ENCODE measurements at regions not wholly inside any gene's neighbourhood (a gene's known extent, or its start where the extent isn't known, plus 50 kb on each side); places are given as distances from the start of the nearest gene placed in this dataset.

- no peak for DNase-seq (ENCODE audit: low read depth)
- no peak for TF ChIP-seq MYC (IDR thresholded peaks at IDR 0.05; ENCODE audit: low read depth, low read length)
- no peak overlapping the region for H3K4me3 ChIP-seq (ENCODE audit: low read depth, low read length)
Measured at GRCh38 chr5:85663708-85664031, 954.1 kb upstream of the COX7C start.

DNA sequence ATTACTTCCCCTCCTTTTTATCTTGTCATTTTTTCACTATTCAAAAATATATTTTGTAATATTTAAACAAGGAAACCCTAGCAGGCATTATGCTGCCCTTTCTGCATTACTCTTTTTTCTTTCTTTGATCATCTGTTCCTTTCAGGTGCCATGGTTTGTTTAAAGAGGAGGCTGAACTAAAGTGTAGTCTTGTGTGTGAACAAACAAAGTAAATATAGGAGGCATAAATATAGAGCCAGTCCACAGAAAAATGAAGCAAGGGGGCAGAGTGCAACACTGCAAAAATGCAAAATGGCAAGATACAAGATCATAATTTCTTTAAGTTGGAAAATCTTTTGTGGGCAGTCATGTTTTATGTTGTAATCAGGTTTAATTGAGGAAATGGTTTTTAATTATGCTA lies 947.3 kb upstream of the COX7C start:
- no peak for TF ChIP-seq POLR2A (IDR thresholded peaks at IDR 0.05; ENCODE audit: extremely low read depth, insufficient read length)
- TF ChIP-seq MAX (IDR thresholded peaks at IDR 0.05; ENCODE audit: low read depth, low read length): no peak
- no peak for TF ChIP-seq CTCF (IDR thresholded peaks at IDR 0.05; ENCODE audit: low read depth, low read length)
- TF ChIP-seq MYC (IDR thresholded peaks at IDR 0.05; ENCODE audit: low read depth, low read length): no peak
- no peak for DNase-seq (ENCODE audit: low read depth)
- H3K4me3 ChIP-seq (ENCODE audit: low read depth, low read length): no peak overlapping the region

DNA sequence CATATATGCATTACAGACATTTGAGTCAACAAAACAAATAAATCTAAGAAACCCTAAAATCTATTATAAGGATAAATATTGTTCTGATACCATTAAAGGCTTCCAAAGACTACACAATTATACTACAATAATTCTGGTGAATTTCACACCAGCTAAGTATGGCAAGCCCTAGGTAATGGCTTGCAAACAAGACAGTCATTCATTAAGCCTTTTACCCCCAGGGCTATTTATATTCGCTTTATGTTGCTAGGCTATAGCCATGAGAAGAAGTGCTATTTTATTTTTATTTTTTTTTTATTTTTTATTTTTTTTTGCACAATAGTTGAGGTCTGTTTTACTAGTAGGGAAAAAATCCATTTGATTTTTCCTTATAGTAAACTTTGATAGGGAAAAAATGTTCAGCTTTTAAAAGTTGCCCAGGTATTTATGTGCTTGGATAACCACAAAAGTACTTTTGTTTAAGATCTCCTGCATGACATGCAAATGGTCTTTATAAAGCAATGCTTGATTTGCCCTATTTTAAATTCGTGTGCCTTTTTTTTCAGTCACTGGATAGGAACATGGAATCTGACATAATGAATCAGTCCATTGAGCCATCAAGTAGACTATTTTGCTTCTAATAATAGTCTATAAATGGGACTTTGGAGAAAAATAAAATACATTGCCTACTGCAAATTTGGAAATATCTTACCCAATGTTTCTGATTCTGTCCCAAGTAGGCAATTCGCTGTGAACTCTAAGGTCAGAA lies 946.3 kb upstream of the COX7C start:
- H3K4me3 ChIP-seq (ENCODE audit: low read depth, low read length): no peak overlapping the region
- DNase-seq (ENCODE audit: low read depth): no peak
- no peak for TF ChIP-seq MAX (IDR thresholded peaks at IDR 0.05; ENCODE audit: low read depth, low read length)
- TF ChIP-seq CTCF (IDR thresholded peaks at IDR 0.05; ENCODE audit: low read depth, low read length): no peak
- TF ChIP-seq MYC (IDR thresholded peaks at IDR 0.05; ENCODE audit: low read depth, low read length): no peak
- no peak for TF ChIP-seq POLR2A (IDR thresholded peaks at IDR 0.05; ENCODE audit: extremely low read depth, insufficient read length)

DNA sequence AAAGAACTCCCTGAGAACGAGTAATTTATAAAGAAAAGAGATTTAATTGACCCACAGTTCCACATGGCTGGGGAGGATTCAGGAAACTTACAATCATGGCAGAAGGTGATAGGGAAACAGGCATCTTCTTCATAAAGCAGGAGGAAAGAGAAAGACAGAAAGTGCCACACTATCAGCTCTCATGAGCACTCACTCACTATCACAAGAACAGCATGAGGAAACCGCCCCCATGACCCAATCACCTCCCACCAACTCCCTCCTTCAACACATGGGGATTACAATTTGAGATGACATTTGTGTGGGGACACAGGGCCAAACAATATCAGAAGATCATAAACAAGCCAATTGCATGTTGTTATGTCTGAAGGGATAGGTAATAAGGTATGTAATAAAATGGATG lies 935.9 kb upstream of the COX7C start:
- TF ChIP-seq CTCF (IDR thresholded peaks at IDR 0.05; ENCODE audit: low read depth, low read length) (no peak), MAX (IDR thresholded peaks at IDR 0.05; ENCODE audit: low read depth, low read length) (no peak), MYC (IDR thresholded peaks at IDR 0.05; ENCODE audit: low read depth, low read length) (no peak), POLR2A (IDR thresholded peaks at IDR 0.05; ENCODE audit: extremely low read depth, insufficient read length) (no peak)
- H3K4me3 ChIP-seq (ENCODE audit: low read depth, low read length): no peak overlapping the region
- no peak for DNase-seq (ENCODE audit: low read depth)

DNA sequence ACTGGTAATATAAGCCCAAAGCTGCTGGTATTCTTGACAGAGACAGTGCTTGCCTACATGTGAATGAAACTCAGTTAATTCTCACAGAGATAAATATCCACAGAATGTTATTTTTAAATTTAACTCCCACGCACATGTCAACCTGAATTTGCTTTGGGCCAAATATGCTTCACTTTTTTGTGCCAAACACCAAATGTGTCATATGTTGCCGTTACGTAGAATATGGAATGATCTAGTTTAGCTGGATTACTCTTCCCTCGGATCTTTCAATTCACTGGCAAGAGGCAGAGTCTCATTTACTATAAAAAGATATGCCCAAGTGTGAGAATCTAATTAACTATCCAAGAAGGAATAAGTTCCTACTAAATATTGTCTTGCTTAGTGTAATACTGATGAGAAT lies 933.4 kb upstream of the COX7C start:
- TF ChIP-seq MYC (IDR thresholded peaks at IDR 0.05; ENCODE audit: low read depth, low read length): no peak
- TF ChIP-seq MAX (IDR thresholded peaks at IDR 0.05; ENCODE audit: low read depth, low read length): no peak
- no peak for TF ChIP-seq CTCF (IDR thresholded peaks at IDR 0.05; ENCODE audit: low read depth, low read length)
- DNase-seq (ENCODE audit: low read depth): no peak
- no peak overlapping the region for H3K4me3 ChIP-seq (ENCODE audit: low read depth, low read length)

DNA sequence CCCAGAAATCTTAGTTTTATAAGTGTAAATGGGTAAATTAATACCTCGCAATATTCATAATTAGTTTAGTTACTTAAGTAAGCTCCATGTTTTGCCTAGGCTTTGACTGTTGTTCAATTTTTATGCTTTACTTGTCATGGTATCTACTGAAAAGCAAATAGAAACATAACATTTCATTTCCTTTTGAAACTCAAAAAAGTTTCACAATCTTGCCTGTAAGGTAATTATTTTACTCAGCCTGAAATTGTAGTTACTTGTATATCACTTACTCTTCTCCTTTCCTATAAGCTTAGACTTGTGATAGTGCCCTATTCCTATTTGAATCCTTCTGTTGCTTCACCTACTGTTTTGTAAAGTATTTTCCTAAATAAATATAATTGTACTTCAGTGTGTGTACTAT lies 914.4 kb upstream of the COX7C start:
- no peak overlapping the region for H3K4me3 ChIP-seq (ENCODE audit: low read depth, low read length)
- TF ChIP-seq CTCF (IDR thresholded peaks at IDR 0.05; ENCODE audit: low read depth, low read length) (no peak), MAX (IDR thresholded peaks at IDR 0.05; ENCODE audit: low read depth, low read length) (no peak), POLR2A (IDR thresholded peaks at IDR 0.05; ENCODE audit: extremely low read depth, insufficient read length) (no peak), MYC (IDR thresholded peaks at IDR 0.05; ENCODE audit: low read depth, low read length) (no peak)

More for the DNA sequence above, 914.4 kb upstream of the COX7C start:
- no peak for DNase-seq (ENCODE audit: low read depth)

Measured in NB4 (cell line).